Body of pancreas (tissue), 4 donors: ENCODE measurements at regions not wholly inside any gene's neighbourhood (a gene's known extent, or its start where the extent isn't known, plus 50 kb on each side); places are given as distances from the start of the nearest gene placed in this dataset.

Source experiments
- ATAC-seq: fragments of 150-250 bp; one replicate; pipeline ENCODE4 v1.9.1; 2016
- DNase-seq, 4 donors: peaks; one replicate each; pipeline ENCODE4 v3.0.0-alpha.2; 2019
- H3K27ac ChIP-seq, 4 donors: fragments of 200-600 bp; sonication (generic); 1 replicate in 3 of 4; 2 replicates in 1 of 4; pipeline versions ENCODE4 v1.5.1 to v1.6.1; 2016 to 2019; ENCODE audit warnings: mild to moderate bottlenecking in 1 of 4, mixed read lengths in 1 of 4, moderate library complexity in 1 of 4
- H3K27me3 ChIP-seq, 2 donors: fragments of 200-600 bp; sonication (generic); one replicate each; pipeline ENCODE4 v1.6.0; 2016; ENCODE audit warnings: mild to moderate bottlenecking in 1 of 2
- H3K36me3 ChIP-seq, 2 donors: fragments of 200-600 bp; sonication (generic); replicated peaks in 1 of 2; 2 replicates each; pipeline ENCODE4 v1.5.1; 2016; ENCODE audit warnings: low read depth in 2 of 2; ENCODE audit not compliant: insufficient read depth in 1 of 2
- H3K4me1 ChIP-seq: fragments of 200-600 bp; sonication (generic); one replicate; pipeline ENCODE4 v1.6.0; 2016
- H3K4me3 ChIP-seq, 2 donors: fragments of 200-600 bp; sonication (generic); 1 replicate in 1 of 2; 2 replicates in 1 of 2; pipeline ENCODE4 v1.5.1; 2016 to 2019
- H3K9me3 ChIP-seq, 3 donors: fragments of 200-600 bp; sonication (generic); 1 replicate in 2 of 3; 2 replicates in 1 of 3; pipeline ENCODE4 v1.5.1; 2016
- POLR2A ChIP-seq, 3 donors: fragments of 450-650 bp; IDR thresholded peaks; one replicate each; pipeline ENCODE4 v1.6.1; 2016; ENCODE audit warnings: antibody characterized with exemption in 3 of 3, mild to moderate bottlenecking in 2 of 3
- WGBS, 2 donors: methylation state at CpG; one replicate each; pipeline ENCODE4 v1.1.5; 2017; 5-methylcytosine and 5-hydroxymethylcytosine counted together
- intact Hi-C: fragments of 100-400 bp; cut with DNase I; formaldehyde crosslinking; loops from one replicate; pipeline ENCODE4 v1.15.1; 2023
- TF ChIP-seq, protein P1 (sequence below), 7 experiments: fragments of 450-650 bp in 4 of 7; fragments of 200-600 bp in 3 of 7; sonication (generic) in 3 of 7; IDR thresholded peaks; one replicate each; pipeline ENCODE4 v1.5.1; 2016 to 2019; ENCODE audit warnings: antibody characterized with exemption in 7 of 7

GRCh38 chr3:72380711-72381493 lies 467.3 kb downstream of the SHQ1 start:
- H3K27me3 ChIP-seq: no peaks in the 10 kb centered on the region
- intact Hi-C loops: no loop called here
- ATAC-seq: no peak
- H3K36me3 ChIP-seq: peaks cover 2 to 5% of the 10 kb centered on the region in 2 donors
- no peak for TF ChIP-seq POLR2A (IDR thresholded peaks at IDR 0.05)
- TF ChIP-seq, protein P1, sequence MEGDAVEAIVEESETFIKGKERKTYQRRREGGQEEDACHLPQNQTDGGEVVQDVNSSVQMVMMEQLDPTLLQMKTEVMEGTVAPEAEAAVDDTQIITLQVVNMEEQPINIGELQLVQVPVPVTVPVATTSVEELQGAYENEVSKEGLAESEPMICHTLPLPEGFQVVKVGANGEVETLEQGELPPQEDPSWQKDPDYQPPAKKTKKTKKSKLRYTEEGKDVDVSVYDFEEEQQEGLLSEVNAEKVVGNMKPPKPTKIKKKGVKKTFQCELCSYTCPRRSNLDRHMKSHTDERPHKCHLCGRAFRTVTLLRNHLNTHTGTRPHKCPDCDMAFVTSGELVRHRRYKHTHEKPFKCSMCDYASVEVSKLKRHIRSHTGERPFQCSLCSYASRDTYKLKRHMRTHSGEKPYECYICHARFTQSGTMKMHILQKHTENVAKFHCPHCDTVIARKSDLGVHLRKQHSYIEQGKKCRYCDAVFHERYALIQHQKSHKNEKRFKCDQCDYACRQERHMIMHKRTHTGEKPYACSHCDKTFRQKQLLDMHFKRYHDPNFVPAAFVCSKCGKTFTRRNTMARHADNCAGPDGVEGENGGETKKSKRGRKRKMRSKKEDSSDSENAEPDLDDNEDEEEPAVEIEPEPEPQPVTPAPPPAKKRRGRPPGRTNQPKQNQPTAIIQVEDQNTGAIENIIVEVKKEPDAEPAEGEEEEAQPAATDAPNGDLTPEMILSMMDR (IDR thresholded peaks at IDR 0.05): no peak
- H3K27ac ChIP-seq: no peak overlapping the region
- WGBS, 2 donors: 93 to 96% methylated on average over 8 of the region's 8 CpGs
- H3K4me3 ChIP-seq: no peak overlapping the region
- no peaks in the 10 kb centered on the region for H3K9me3 ChIP-seq
- no peak for DNase-seq
- peaks cover 15% of the 10 kb centered on the region for H3K4me1 ChIP-seq

GRCh38 chr3:72380193-72380592 lies 468.1 kb downstream of the SHQ1 start:
- intact Hi-C loops: no loop called here
- WGBS, 2 donors: 72 to 76% methylated on average over 4 of the region's 4 CpGs
- peaks cover 15% of the 10 kb centered on the region for H3K4me1 ChIP-seq
- no peak for DNase-seq
- peak; percentile 33 for ATAC-seq
- TF ChIP-seq POLR2A (IDR thresholded peaks at IDR 0.05): no peak
- TF ChIP-seq, protein P1 (IDR thresholded peaks at IDR 0.05): no peak
- no peak overlapping the region for H3K4me3 ChIP-seq
- no peak overlapping the region for H3K27ac ChIP-seq
- H3K9me3 ChIP-seq: no peaks in the 10 kb centered on the region
- no peaks in the 10 kb centered on the region for H3K27me3 ChIP-seq
- H3K36me3 ChIP-seq: peaks cover 2 to 5% of the 10 kb centered on the region in 2 donors

DNA sequence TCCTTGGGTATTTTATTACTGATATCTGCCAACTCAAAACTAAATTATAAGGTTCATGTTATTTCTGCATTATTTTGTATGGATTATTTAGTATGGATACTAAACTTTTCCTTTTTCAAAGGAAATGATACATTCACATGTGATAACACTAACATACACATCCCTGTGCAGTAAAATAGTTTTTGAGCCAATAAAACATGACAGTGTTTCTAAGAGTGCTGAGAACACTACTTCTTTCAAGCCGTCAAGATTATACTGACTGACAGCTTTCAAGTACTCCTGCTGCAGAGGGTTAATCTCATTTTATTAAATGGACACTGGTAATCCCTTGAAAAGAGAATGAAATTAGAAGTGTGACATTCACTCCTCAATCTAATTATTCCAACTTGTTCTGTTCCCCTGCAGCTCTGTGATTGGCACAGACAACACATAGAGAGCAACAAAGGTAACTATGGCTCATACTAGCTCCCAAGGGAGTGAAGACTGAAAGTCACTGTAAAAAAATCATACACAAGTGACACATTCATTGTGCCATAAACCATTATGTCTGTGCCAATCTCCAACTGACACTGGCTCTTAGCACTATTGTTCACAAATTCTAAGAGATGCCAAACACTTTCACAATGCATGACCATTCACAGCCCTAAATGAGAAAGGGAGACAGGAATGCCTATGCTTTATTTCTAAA lies 468.6 kb downstream of the SHQ1 start:
- Histone ChIP-seq H3K4me3 (no peak overlapping the region), H3K36me3 (peaks cover 2 to 5% of the 10 kb centered on the region in 2 donors), H3K27me3 (no peaks in the 10 kb centered on the region), H3K9me3 (no peaks in the 10 kb centered on the region), H3K4me1 (peaks cover 15% of the 10 kb centered on the region), H3K27ac (no peak overlapping the region)
- WGBS, 2 donors: 56 to 89% methylated on average over 1 of the region's 1 CpG
- intact Hi-C loops: no loop called here
- TF ChIP-seq, protein P1 (IDR thresholded peaks at IDR 0.05): no peak
- no peak for TF ChIP-seq POLR2A (IDR thresholded peaks at IDR 0.05)
- DNase-seq: no peak
- ATAC-seq: peak; percentile 21

GRCh38 chr3:72378287-72378686 lies 470.0 kb downstream of the SHQ1 start:
- DNase-seq (no peak), ATAC-seq (no peak)
- H3K9me3 ChIP-seq: no peaks in the 10 kb centered on the region
- no peaks in the 10 kb centered on the region for H3K27me3 ChIP-seq
- intact Hi-C loops: no loop called here
- H3K27ac ChIP-seq: no peak overlapping the region
- WGBS, 2 donors: 89 to 94% methylated on average over 9 to 10 of the region's 10 CpGs
- H3K4me1 ChIP-seq: peaks cover 15% of the 10 kb centered on the region
- no peak for TF ChIP-seq POLR2A (IDR thresholded peaks at IDR 0.05)
- peaks cover 2 to 5% of the 10 kb centered on the region in 2 donors for H3K36me3 ChIP-seq
- H3K4me3 ChIP-seq: no peak overlapping the region

DNA sequence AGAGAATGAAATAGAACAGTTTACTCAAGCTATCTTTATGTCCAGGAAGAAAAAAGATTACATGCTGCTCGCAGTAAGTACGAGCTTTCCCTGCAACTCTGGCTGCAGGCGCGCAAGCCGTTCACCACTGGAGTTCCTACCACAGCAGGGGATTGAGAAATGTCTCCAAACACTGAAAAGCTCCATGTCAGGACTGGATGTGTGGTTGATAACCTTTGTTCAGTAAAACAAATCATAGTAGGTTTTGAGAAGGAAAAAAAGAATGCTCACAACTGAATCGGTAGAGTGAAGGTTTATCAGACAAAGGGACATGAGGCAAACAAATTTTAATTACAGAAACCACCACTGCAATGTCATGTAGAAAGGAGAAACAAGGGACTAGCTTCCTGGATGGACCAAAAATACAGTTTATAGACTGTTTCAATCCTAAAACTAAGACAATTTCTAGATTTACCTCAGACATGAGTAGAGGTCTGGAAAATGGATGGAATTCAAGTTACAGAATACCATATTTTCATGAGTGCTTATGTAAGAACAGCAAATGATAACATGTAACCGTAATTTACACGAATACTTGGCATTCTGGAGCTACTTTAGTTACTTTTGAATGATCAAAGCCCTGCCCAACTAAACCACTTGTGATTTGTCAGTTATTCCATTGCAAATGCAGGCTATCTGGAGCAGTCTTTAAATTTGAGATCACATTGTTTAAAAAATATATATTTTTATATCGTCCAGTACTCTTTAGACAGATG lies 471.1 kb downstream of the SHQ1 start:
- Histone ChIP-seq H3K4me1 (peaks cover 11% of the 10 kb centered on the region), H3K27ac (no peak overlapping the region), H3K9me3 (no peaks in the 10 kb centered on the region), H3K36me3 (peaks cover 2 to 5% of the 10 kb centered on the region in 2 donors), H3K4me3 (no peak overlapping the region), H3K27me3 (no peaks in the 10 kb centered on the region)
- ATAC-seq: no peak
- DNase-seq: no peak
- intact Hi-C loops: no loop called here
- no peak for TF ChIP-seq POLR2A (IDR thresholded peaks at IDR 0.05)
- TF ChIP-seq, protein P1 (IDR thresholded peaks at IDR 0.05): no peak
- 77 to 89% methylated on average over 9 of the region's 9 CpGs for WGBS, 2 donors
